NCI-H82 treated with DMSO at 0.1 percent for 48 hours (cell line): ENCODE measurements at regions not wholly inside any gene's neighbourhood (a gene's known extent, or its start where the extent isn't known, plus 50 kb on each side); places are given as distances from the start of the nearest gene placed in this dataset.

ENCODE experiments used
- DNase-seq: peaks from one replicate; lab custom pipeline; 2025; ENCODE audit not compliant: unreplicated experiment; lab: John Stamatoyannopoulos, UW

GRCh38 chr5:32504329-32504988, 59.9 kb upstream of the ZFR start:
- DNase-seq: no peak

GRCh38 chr5:32503261-32503660, 58.7 kb upstream of the ZFR start:
- DNase-seq: no peak

GRCh38 chr5:32501071-32502002, 56.8 kb upstream of the ZFR start:
- DNase-seq: no peak

- no peak for DNase-seq
These were observed 55.6 kb upstream of the ZFR start for GRCh38 chr5:32500181-32500580.

- DNase-seq: no peak
These were observed 54.7 kb upstream of the ZFR start for GRCh38 chr5:32499261-32499660.

- no peak for DNase-seq
These were observed 53.9 kb upstream of the ZFR start for GRCh38 chr5:32498484-32498883.

GRCh38 chr5:32496104-32496503, 51.6 kb upstream of the ZFR start:
- DNase-seq: no peak

- DNase-seq: no peak
These were observed 50.3 kb upstream of the ZFR start for GRCh38 chr5:32494827-32495226.
